ENCODE measurements at regions not wholly inside any gene's neighbourhood (a gene's known extent, or its start where the extent isn't known, plus 50 kb on each side); places are given as distances from the start of the nearest gene placed in this dataset.

GRCh38 chr22:44389926-44390612, 77.3 kb upstream of the SHISAL1 start:
- in situ Hi-C loops (cut with HindIII; ENCODE audit: low sequenced_read_pairs) = no loop called here

- in situ Hi-C loops (cut with HindIII; ENCODE audit: low sequenced_read_pairs) = no loop called here
Measured at GRCh38 chr22:44389181-44389580, 76.4 kb upstream of the SHISAL1 start.

DNA sequence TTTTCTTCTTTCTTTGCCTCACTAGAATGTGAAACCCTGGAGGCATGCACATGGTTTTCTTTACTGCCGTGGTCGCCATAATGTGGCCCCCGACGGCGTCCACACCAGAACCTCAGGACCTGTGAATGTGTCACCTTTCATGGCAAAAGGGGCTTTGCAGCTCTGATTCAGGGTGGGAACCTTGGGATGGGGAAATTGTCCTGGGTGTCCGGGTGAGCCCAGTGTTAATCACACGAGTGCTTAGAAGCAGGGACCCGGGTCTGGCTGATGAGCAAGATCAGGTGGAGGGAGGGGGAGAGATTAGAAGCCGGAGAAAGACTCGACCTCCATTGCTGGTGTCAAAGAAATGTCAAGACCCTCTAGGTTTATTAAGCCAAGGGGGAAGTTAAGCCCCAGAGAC, 74.7 kb upstream of the SHISAL1 start:
- in situ Hi-C loops (cut with HindIII; ENCODE audit: low sequenced_read_pairs) = no loop called here

GRCh38 chr22:44386386-44387035, 73.8 kb upstream of the SHISAL1 start:
- in situ Hi-C loops (cut with HindIII; ENCODE audit: low sequenced_read_pairs) = no loop called here

GRCh38 chr22:44385781-44386180, 73.0 kb upstream of the SHISAL1 start:
- in situ Hi-C loops (cut with HindIII; ENCODE audit: low sequenced_read_pairs) = no loop called here

DNA sequence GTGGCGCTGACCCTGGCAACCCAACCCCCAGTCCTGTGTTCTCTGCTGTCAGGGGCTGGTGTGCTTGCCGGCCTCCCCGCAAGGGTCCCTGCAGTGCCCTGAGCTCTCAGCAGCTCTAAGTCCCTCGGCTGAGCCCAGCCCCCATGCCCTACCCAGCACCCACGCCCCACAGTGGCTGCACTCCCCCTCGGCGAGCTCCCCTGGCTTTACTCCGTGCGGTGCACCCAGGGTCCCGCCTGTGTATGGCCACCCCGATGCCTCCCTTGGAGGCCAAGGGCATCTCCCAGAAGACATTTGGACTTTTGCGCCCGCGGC, 72.5 kb upstream of the SHISAL1 start:
- in situ Hi-C loops (cut with HindIII; ENCODE audit: low sequenced_read_pairs) = no loop called here

DNA sequence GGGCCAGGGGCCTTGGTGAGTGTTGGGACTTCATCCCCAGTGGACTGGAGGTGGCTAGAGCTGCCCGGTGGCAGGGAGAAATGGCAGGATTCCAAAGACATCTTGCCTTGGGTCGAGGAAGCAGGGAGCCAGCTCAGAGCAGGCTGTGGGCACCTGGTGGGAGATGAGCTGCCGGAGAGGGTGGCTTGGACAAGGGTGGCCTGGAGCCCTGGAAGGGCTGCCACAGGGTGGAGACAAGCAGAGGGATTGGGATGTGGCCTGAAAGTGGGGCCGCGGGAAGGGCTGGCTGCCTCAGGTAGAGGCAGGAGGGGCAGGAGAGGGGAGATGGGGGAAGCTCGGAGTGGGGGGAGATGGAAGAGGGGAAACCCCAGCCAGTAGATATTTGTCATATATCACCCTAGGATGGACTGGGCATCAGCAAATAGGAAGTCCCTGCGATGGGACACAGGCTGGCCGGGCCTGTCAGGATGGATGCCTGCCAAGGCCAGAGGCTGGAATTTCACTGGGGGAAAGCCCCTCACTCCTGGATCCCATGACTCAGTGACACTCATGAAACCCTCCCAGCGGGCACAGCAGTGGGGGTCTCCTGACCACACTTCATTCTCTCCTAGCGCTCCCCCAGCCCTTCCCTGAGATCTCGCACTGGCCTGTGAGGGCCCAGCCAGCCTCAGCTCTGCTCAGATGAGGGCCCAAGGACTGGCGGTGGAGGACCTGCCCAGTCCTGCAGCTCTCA, 72.0 kb upstream of the SHISAL1 start:
- in situ Hi-C loops (cut with HindIII; ENCODE audit: low sequenced_read_pairs) = no loop called here

DNA sequence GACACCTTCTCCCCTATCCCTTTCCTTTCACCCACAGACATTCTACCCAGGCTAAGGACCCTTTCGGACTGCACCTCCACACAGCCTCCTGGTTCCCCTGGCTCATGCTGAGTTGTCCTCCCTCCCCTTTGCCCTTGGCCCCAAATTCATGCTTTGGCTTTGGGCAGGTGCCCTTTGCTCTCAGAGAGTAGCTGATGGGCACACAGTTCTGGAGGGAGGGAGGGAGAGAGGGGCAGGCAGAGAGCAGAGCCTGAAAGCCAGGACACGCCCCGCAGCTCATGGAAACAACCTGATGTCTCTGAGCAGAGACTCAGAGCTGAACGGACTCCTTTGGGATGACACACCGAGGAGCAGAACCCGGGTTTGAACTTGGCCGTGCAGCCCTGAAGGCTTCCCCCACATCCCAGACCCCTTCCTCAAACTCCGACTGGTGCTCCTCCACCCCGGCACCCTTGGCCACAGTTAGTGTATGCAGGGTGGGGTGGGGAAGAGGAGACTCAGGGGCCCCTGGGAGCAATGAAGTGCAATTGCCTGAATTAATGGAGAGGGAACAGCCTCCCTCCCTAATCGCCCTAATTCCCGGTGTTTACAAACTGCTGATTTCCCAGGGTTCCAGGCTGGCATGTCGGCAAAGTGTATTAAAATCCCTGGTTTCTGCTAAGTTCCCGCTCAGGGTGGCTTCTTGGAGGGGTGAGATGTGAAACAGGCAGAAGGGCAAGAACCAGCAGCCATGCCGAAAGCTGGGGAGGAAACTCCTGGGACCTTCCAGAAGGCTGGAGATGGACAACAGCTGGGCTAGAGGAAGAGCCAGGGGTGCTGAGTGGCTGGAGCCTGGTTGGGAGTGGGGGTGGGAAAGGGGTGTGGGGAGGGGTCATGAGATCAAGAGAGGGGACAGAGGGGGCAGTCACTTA, 71.2 kb upstream of the SHISAL1 start:
- in situ Hi-C loops (cut with HindIII; ENCODE audit: low sequenced_read_pairs) = no loop called here

GRCh38 chr22:44383064-44383575, 70.4 kb upstream of the SHISAL1 start:
- in situ Hi-C loops (cut with HindIII; ENCODE audit: low sequenced_read_pairs) = no loop called here

DNA sequence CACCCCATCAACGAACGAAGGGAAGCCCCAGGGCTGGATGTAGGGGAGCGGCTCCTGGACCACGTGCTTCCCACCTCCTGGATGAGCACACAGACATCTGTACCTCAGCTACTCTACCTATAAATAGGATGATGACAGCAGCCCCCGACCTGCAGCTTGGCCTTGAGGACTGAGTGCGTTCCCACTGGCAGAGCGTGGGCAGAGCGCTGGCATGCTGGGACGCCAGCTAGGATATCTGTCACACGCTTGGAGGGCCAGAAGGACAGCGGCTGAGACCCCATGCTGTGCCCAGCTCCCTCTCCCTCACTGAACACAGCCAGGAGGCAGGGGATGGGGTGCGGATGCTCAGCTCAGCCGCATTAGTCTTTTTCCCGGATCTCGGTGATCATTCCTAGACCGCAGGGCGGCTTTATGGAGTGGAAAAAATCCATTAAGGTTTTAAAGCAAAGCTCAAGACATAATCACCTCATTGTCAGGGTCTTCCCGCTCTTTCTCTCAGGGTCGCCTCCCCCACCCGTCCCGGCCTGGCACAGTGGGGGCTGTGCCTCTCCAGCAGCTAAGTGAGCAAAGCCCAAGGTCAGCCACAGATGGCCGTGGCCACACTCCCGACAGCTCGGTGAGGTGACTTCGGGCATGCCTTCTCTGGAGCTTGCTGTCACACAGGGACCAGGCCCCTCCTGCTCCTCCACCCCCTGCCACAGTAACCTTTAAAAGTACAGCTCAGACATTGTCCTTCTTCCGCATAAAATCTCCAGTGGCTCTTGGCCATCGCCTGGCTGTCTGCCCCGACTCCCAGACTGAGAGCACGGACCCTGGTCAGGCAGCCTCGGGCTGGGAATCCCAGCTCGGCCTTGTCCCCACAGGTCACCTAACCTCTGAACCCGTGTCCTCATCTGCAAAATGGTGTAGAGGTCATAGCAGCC, 69.6 kb upstream of the SHISAL1 start:
- in situ Hi-C loops (cut with HindIII; ENCODE audit: low sequenced_read_pairs) = no loop called here

DNA sequence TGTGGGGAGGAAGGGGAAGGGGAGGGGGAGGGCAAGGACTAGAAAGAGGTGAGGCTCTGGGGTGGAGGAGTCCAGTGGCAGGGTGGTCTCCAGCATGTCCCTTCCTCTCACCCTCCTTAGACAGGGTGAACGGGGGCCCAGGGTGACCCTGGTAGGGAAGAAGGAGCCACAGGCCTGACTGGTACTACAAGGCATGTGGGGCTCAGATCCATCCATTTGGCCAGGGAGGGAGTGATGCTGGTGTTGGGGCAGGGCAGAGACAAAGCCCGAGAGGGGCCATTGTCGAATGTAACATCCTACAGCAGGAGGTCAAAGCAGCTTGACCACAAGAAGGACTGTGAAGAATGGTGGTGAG, 69.0 kb upstream of the SHISAL1 start:
- in situ Hi-C loops (cut with HindIII; ENCODE audit: low sequenced_read_pairs) = no loop called here

- in situ Hi-C loops (cut with HindIII; ENCODE audit: low sequenced_read_pairs) = no loop called here
Measured at GRCh38 chr22:44380756-44381486, 68.2 kb upstream of the SHISAL1 start.

DNA sequence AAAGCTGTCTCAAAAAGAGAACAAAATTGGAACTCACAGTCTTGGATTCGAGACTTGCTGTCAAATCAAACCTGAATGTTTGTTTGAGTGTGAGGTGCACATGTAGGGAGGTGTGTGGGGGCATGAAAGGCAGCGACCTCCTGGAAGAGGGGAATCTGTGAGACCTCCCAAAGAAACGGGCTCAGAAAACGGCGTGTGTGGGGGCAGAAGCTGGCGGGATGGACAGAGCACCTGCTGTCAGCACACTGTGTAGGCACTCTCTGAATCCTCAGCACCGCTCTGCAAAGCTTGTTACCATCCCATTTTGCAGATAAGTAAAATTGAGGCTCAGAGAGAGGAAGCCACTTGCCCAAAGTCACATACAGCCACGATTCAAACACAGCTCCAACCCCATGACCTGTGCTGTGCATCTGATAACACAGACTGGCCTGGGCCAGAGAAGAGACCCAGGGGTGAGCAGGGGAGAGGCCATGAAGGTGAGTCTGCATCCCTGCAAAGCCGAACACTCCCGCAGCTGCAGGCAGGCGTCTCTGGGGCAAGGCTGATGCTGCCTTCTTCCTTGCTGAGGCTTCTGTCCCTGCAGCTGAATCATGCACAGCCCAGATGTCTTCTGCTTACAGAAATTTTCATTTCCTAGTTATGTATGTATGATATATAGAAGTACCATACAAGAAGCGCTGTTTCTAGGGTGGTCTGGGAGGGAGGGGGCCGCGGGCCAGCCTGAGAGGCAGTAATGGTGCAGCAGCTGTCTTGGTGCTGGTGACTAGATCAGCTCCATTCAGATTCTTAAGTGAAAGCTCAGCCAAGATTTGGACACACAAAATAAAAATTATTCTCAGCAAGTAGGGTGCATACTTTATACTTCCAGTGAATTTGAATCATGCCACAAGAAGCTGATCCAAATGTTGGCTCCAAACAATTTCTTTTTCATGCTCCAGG, 67.3 kb upstream of the SHISAL1 start:
- in situ Hi-C loops (cut with HindIII; ENCODE audit: low sequenced_read_pairs) = no loop called here

GRCh38 chr22:44378380-44378779, 65.6 kb upstream of the SHISAL1 start:
- in situ Hi-C loops (cut with HindIII; ENCODE audit: low sequenced_read_pairs) = no loop called here

DNA sequence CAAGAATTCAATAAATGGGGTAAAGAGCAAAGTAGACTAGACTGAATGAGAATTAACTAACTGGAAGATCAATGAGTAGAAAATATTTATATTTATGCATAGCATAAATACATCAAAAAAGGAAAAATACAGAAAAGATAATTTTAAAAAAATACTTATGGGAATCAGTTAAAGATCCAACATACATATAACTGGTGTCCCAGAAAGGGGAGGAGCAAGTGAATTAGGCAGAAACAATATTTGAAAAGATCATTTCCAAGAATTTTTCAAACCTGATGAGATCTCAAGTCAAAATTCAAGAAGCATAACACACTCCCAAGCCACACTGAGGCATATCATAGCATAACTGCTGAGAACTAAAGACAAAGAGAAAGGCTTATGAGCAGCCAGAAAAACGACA, 62.7 kb upstream of the SHISAL1 start:
- in situ Hi-C loops (cut with HindIII; ENCODE audit: low sequenced_read_pairs) = no loop called here

GRCh38 chr22:44373234-44373633, 60.5 kb upstream of the SHISAL1 start:
- in situ Hi-C loops (cut with HindIII; ENCODE audit: low sequenced_read_pairs) = no loop called here

- in situ Hi-C loops (cut with HindIII; ENCODE audit: low sequenced_read_pairs) = no loop called here
Measured at GRCh38 chr22:44372611-44373010, 59.9 kb upstream of the SHISAL1 start.
